OCI-LY7 (cell line): ENCODE measurements at regions not wholly inside any gene's neighbourhood (a gene's known extent, or its start where the extent isn't known, plus 50 kb on each side); places are given as distances from the start of the nearest gene placed in this dataset.

Experiments used
- BruUV-seq: library from RNA; stranded (reverse); fragments of 400-500 nt; replicated peaks from 2 replicates; lab custom pipeline; 2021; lab: Mats Ljungman, UMichigan
- CTCF ChIA-PET: fragments of 300-600 bp; sonication (Branson Sonifier 250); formaldehyde crosslinking; loops from one replicate; lab custom pipeline; 2022; ENCODE audit warnings: antibody characterized with exemption; ENCODE audit not compliant: unreplicated experiment; lab: Charles Lee
- POLR2A ChIA-PET: fragments of 300-600 bp; sonication (Branson Sonifier 250); formaldehyde crosslinking; loops from one replicate; lab custom pipeline; 2022; ENCODE audit warnings: antibody characterized with exemption; lab: Charles Lee
- DNase-seq: peaks from one replicate; pipeline ENCODE4 v3.0.0-alpha.2; 2015; ENCODE audit warnings: low spot score
- H2AFZ ChIP-seq: fragments of 200-600 bp; sonication (generic), shearing (Covaris generic); 2 replicates; pipeline ENCODE4 v1.6.1; 2014; ENCODE audit warnings: mild to moderate bottlenecking, antibody characterized with exemption, low read length, moderate library complexity
- H3K27ac ChIP-seq: fragments of 200-600 bp; sonication (generic); 2 replicates; pipeline ENCODE4 v1.5.1; 2014; ENCODE audit warnings: mixed run types, low read depth, mild to moderate bottlenecking, moderate library complexity, low read length, inconsistent platforms; ENCODE audit not compliant: poor library complexity, severe bottlenecking
- H3K36me3 ChIP-seq: fragments of 200-600 bp; sonication (generic); 2 replicates; pipeline ENCODE4 v1.6.1; 2014; ENCODE audit warnings: mild to moderate bottlenecking, antibody characterized with exemption, low read length, moderate library complexity, mixed read lengths; ENCODE audit not compliant: insufficient read depth
- H3K4me1 ChIP-seq: fragments of 200-600 bp; sonication (generic); 2 replicates; pipeline ENCODE4 v1.5.1; 2014; ENCODE audit warnings: mild to moderate bottlenecking, low read length; ENCODE audit not compliant: insufficient read depth, poor library complexity, severe bottlenecking
- H3K4me2 ChIP-seq: fragments of 200-600 bp; sonication (generic); 2 replicates; pipeline ENCODE4 v1.6.1; 2014; ENCODE audit warnings: mild to moderate bottlenecking, low read length
- H3K4me3 ChIP-seq: fragments of 200-600 bp; sonication (generic); 2 replicates; pipeline ENCODE4 v1.5.1; 2014; ENCODE audit warnings: mild to moderate bottlenecking, low read depth, low read length; ENCODE audit not compliant: poor library complexity, severe bottlenecking
- H3K79me2 ChIP-seq: fragments of 200-600 bp; sonication (generic); 2 replicates; pipeline ENCODE4 v1.6.1; 2016; ENCODE audit warnings: low read depth, mild to moderate bottlenecking, low read length, moderate library complexity, mixed read lengths; ENCODE audit not compliant: insufficient read depth
- H3K9me2 ChIP-seq: fragments of 200-600 bp; sonication (generic); 2 replicates; pipeline ENCODE4 v1.6.1; 2016; ENCODE audit warnings: mild to moderate bottlenecking, low read length, mixed read lengths; ENCODE audit not compliant: insufficient read depth
- H3K9me3 ChIP-seq: fragments of 200-600 bp; sonication (generic); 2 replicates; pipeline ENCODE4 v1.6.1; 2014; ENCODE audit warnings: mild to moderate bottlenecking, mixed run types, low read length, mixed read lengths
- H4K20me1 ChIP-seq: fragments of 200-600 bp; sonication (generic); 2 replicates; pipeline ENCODE4 v1.6.1; 2014; ENCODE audit warnings: mild to moderate bottlenecking, antibody characterized with exemption, low read length, moderate library complexity, mixed read lengths; ENCODE audit not compliant: insufficient read depth
- CTCF ChIP-seq: fragments of 200-600 bp; sonication (generic); conservative IDR thresholded peaks from 2 replicates; pipeline ENCODE4 v1.5.1; 2014; ENCODE audit warnings: mild to moderate bottlenecking, antibody characterized with exemption, low read length, moderate library complexity, mixed read lengths
- EZH2phosphoT487 ChIP-seq: fragments of 200-600 bp; sonication (generic); IDR thresholded peaks from 2 replicates; pipeline ENCODE4 v1.6.1; 2018; ENCODE audit warnings: low read depth, borderline replicate concordance, mild to moderate bottlenecking, mixed run types, antibody characterized with exemption, low read length, moderate library complexity, mixed read lengths
- intact Hi-C: fragments of 100-400 bp; cut with micrococcal nuclease; formaldehyde crosslinking; loops from one replicate; pipeline ENCODE4 v1.10.0; 2022; ENCODE audit not compliant: unreplicated experiment

GRCh38 chr12:94873734-94874517, 129.6 kb downstream of the NDUFA12 start:
- TF ChIP-seq EZH2phosphoT487 (no peak), CTCF (no peak)
- CTCF ChIA-PET, result interaction anchor here (0.5 to 5.1 kb wide), 2 partner anchors 56 to 110 kb away, joined by 4 to 30 read pairs; no protein-coding TSS in a partner anchor
- POLR2A ChIA-PET, result interaction anchor here (0.8 to 2.6 kb wide), 3 partner anchors 55 to 199 kb away, joined by 3 to 13 read pairs (median 3); no protein-coding TSS in a partner anchor
- Histone ChIP-seq H3K9me2 (no peaks in the 10 kb centered on the region), H3K4me3 (peak overlapping the region; percentile 60), H3K9me3 (no peaks in the 10 kb centered on the region), H2AFZ (no peak overlapping the region), H3K79me2 (no peaks in the 10 kb centered on the region), H3K27ac (no peak overlapping the region), H3K4me1 (peaks cover 43% of the 10 kb centered on the region), H3K36me3 (no peaks in the 10 kb centered on the region), H4K20me1 (no peaks in the 10 kb centered on the region), H3K4me2 (0 out of 2 replicates have a peak overlapping the region, but pooled peaks have one; percentile 24)
- intact Hi-C loops, result loop anchor here (2.0 kb wide), 1 partner anchor 341 kb away; no protein-coding TSS in a partner anchor
- DNase-seq, result no peak
- no TSS peak for BruUV-seq

GRCh38 chr12:94872971-94873733, 130.3 kb downstream of the NDUFA12 start:
- Histone ChIP-seq H4K20me1 (no peaks in the 10 kb centered on the region), H3K9me3 (no peaks in the 10 kb centered on the region), H3K27ac (no peak overlapping the region), H2AFZ (peak overlapping the region; percentile 68; the same call in 1 of the 2 replicates), H3K4me1 (peaks cover 43% of the 10 kb centered on the region), H3K79me2 (no peaks in the 10 kb centered on the region), H3K36me3 (no peaks in the 10 kb centered on the region), H3K9me2 (no peaks in the 10 kb centered on the region), H3K4me2 (peak overlapping the region; percentile 59), H3K4me3 (peak overlapping the region; percentile 60)
- no TSS peak for BruUV-seq
- intact Hi-C loops, result no loop called here
- ChIA-PET CTCF (interaction anchor here (5.1 kb wide), 1 partner anchor 55 kb away, joined by 30 read pairs; no protein-coding TSS in a partner anchor), POLR2A (interaction anchor here (0.7 to 3.7 kb wide), 4 partner anchors 14 to 101 kb away, joined by 3 to 18 read pairs (median 4); no protein-coding TSS in a partner anchor)
- TF ChIP-seq CTCF (no peak), EZH2phosphoT487 (no peak)
- peak; percentile 28 for DNase-seq
